OCI-M1 (cell line): ENCODE measurements at regions not wholly inside any gene's neighbourhood (a gene's known extent, or its start where the extent isn't known, plus 50 kb on each side); places are given as distances from the start of the nearest gene placed in this dataset.

ENCODE experiments used
- DNase-seq: peaks from one replicate; lab custom pipeline; 2025; lab: John Stamatoyannopoulos, UW

GRCh38 chr12:73352826-73353225 is 1080.7 kb downstream of the TRHDE start:
- DNase-seq = no peak

DNA sequence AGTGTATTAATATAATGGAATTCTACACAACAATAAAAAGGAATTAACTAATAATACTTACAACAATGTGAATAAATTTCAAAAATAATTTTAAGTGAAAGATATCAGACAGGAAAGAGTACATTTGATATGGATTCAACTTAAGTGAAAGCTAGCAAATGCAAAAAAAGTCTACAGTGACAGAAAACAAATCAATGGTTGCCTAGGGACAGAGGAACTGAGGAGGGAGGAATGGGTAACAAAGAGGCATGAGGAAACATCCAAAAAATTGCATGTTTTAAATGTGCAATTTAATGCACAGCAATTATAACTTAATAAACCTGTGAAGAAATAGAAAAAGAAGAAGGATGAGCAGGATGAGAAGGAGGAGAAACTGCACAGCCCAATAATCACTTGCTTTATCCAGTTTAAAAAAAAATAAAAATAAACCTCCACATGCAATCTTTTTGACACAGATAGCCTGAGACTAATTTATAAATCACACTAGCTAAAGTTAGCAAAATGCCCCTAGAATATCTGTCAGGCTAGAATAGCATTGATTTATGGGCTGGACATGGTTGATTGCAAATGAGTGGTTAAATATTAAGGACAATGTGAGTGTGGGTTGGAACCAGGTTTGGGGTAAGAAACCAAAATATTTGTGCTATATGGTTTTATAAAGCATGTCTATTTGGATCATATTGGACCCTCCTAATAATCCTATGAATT is 1089.1 kb downstream of the TRHDE start:
- no peak for DNase-seq

GRCh38 chr12:73361864-73362230 is 1089.7 kb downstream of the TRHDE start:
- DNase-seq = no peak

- DNase-seq = no peak
Observed at GRCh38 chr12:73362666-73363065, 1090.5 kb downstream of the TRHDE start.

DNA sequence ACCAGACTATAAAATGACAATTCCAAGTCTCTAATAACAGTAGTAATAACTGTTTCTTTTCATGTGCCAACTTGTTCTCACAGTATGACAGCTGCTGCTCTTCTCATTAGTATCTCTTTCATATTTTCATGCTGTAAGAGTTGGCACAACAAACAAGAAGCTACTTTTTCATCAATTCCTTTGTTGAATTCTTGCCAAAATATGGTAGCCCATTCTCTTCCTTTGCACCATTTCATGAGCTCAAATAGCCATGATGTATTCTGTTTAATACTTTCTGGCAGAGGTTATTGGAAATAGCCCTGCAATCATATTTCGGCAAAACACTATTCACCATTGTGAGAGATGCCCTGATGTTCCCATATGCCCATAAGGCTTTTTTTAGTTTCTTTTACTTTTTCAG is 1100.7 kb downstream of the TRHDE start:
- DNase-seq = no peak

DNA sequence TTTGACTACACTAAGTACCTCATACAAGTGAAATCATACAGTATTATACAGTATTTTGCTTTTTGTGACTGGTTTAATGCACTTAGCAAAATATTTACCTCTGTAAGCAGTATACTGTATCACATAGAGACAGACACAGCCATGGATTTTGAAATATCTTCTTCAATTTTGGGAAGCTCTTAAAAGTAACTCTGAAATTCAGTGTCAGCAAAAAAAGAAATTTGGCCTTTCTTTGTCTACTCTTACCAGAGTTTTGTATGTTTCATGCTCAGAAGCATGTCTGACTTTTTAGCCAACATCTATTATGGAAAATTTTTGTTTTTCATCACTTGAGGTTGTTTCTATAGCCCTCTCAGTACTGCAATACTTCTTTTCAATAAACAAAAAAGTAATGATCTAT is 1102.2 kb downstream of the TRHDE start:
- no peak for DNase-seq

DNA sequence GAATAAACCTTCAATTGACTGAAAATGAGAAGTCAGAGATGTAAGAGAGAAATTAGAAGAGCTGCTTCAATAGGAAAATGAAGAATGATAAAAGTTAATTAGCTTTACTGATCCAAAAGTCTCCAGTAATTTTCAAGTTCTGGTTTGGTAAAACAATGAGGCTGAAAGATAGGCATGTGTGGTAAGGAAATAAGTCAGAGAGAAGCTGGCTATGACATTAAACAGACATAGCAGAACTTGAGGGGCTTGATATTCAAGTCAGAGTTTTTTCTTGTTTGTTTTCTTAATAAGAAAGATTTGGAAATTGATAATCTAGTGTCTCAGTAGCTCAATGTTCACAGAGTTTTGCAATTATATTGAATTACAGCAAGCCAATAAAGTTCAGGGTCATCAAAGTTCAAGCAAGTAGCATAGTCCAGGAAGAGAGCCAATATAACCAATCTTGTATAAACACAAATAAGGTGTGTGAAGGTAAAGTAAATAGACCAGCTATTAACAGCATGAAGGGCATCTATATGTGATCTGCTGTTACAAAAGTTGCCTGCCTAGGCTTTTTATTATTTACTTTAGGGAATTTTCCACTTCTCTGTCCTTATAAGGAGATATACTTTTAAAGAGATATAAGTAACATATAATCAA is 1111.5 kb downstream of the TRHDE start:
- DNase-seq = no peak

DNA sequence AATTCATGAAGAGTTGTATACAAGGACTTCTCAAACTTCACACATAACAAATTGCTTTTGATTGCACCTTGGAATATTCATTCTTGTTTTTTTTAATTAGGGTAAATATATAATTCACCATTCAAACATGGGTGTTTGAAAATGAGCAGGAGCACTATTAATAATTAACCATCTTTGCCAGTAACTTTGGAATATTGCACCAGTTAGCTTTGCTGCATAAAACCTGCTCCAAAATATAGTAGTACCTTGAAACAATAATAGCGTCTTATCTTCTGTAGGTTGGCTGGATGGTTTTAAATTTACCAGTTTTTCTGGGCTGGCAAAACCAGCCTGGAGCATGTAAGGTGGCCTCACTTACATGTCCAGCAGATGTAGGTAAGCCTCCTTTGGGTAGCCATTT is 1112.4 kb downstream of the TRHDE start:
- DNase-seq = no peak

- DNase-seq = peak; percentile 20
Observed at GRCh38 chr12:73390261-73390660, 1118.1 kb downstream of the TRHDE start.

- DNase-seq = no peak
Observed at GRCh38 chr12:73413051-73413450, 1124.6 kb upstream of the ATXN7L3B start.

DNA sequence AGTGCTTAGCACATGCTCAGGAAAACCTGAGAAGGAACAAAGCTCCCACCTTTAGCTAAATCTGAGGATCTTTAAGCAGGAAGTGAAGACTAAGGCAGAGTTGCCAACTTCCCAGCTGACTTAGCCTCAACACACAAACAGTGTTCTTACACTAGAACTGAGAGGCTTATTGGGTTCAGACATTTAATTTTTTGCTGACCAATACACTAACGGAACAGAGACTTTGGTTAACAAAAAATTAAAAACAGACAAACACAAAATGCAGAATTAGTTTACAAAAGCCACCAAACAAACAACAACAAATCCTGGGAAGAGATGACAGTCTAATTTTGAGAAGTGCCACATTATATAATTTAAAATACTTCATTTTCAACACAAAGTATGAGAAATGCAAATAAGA is 1123.7 kb upstream of the ATXN7L3B start:
- no peak for DNase-seq

GRCh38 chr12:73414926-73415325 is 1122.7 kb upstream of the ATXN7L3B start:
- no peak for DNase-seq

GRCh38 chr12:73418541-73418940 is 1119.1 kb upstream of the ATXN7L3B start:
- no peak for DNase-seq

- DNase-seq = peak; percentile 71
Observed at GRCh38 chr12:73421832-73422231, 1115.8 kb upstream of the ATXN7L3B start.

- DNase-seq = no peak
Observed at GRCh38 chr12:73424484-73424883, 1113.2 kb upstream of the ATXN7L3B start.

DNA sequence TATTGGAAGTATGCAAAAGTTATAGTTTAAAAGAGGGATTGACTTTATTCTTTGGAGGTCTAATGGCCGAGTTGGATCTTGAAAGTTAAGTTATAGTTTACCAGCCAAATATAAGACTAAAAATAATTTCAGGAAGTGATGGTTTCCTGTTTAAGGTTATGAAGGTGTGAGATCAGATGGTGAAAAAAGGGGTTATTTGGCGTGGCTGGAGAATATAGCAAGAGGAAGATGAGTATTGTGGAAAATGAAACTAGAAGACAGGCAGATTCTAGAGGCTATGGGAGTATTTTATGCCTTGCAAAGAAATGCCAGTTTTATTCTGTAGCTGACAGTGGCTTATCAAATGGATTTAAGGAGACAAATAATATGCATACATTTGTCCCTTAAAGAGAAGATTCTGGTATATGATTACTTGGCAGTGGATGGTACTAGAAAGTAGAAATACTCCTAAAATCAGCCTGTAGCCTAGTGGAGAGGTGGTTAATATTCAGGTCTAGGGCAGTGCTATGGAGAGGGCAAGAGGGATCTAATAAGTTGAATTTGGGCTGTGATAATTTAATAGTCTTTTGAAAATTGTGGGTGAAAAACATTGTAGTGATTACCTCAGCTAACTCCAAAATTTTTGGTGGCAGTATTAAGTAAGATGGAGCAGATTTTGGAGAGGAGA is 1091.8 kb upstream of the ATXN7L3B start:
- DNase-seq = peak; percentile 31

- peak; percentile 47 for DNase-seq
Observed at GRCh38 chr12:73452672-73453469, 1084.8 kb upstream of the ATXN7L3B start.

DNA sequence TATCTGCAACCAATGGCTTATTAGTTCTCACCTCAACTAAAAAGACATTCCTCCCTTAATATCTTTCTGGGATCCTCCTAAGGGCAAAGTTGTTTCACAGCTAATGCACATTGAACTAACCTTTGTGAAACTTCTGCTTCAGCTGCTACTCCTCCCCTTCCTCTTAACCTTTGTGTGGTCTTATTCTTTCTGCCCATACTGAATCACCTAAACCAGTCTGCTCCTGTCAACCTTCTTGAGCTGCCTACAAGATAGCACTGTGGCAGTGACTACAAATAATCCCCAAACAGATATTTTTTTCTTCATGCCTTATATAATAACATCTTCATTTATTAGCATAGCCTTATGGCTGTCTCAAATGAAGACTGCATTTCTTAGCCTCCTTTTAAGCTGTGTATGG is 1077.4 kb upstream of the ATXN7L3B start:
- peak; percentile 81 for DNase-seq

GRCh38 chr12:73465106-73465505 is 1072.5 kb upstream of the ATXN7L3B start:
- no peak for DNase-seq

GRCh38 chr12:73486256-73486655 is 1051.4 kb upstream of the ATXN7L3B start:
- DNase-seq = no peak

- no peak for DNase-seq
Observed at GRCh38 chr12:73506611-73507010, 1031.0 kb upstream of the ATXN7L3B start.

- DNase-seq = no peak
Observed at GRCh38 chr12:73514672-73515071, 1023.0 kb upstream of the ATXN7L3B start.

DNA sequence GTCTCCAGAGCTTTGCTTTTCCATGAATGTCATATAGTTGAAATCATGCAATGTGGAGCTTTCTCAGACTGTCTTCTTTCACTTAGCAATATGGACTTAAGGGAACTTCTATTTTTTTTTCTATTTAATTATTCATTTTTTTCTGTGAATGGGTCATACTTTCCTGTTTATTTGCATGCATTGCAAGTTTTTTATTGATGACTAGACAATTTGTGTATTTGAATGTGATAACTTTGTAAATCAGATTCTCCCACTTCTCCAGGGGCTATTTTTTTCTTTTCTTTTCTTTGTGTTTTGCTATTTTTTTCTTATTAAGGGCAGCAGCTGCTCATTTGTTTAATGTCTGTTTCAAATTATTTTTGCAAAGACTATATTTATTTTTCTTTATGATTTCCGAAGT is 1019.8 kb upstream of the ATXN7L3B start:
- DNase-seq = no peak
